GM18502 (cell line): ENCODE measurements at regions not wholly inside any gene's neighbourhood (a gene's known extent, or its start where the extent isn't known, plus 50 kb on each side); places are given as distances from the start of the nearest gene placed in this dataset.

Experiments
- ATAC-seq: cut with Tn5 transposase; IDR thresholded peaks from one replicate; pipeline ENCODE4 v1.9.1; 2021; ENCODE audit warnings: mild to moderate bottlenecking; ENCODE audit not compliant: unreplicated experiment, poor library complexity

GRCh38 chr18:51621113-51621863 lies 423.8 kb upstream of the MEX3C start:
- peak; percentile 63 for ATAC-seq

DNA sequence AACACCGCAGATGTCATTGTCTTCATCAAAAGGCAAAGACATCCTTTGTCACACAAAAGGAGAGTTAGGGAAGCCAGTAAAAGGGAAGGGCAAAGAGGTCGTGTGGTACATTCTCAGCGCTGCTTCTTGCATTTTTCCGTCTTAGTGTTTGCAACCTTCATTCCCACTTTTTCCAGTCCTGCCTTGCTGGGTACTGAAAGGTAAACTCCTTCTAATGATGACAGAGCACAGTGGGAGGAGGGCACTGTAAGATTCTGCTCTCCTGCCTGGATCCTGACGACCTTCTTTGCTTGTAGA lies 424.3 kb upstream of the MEX3C start:
- no peak for ATAC-seq

GRCh38 chr18:51622702-51623101 lies 425.2 kb upstream of the MEX3C start:
- no peak for ATAC-seq

GRCh38 chr18:51623653-51624052 lies 426.2 kb upstream of the MEX3C start:
- ATAC-seq: no peak

- no peak for ATAC-seq
Observed at GRCh38 chr18:51630706-51631105, 433.2 kb upstream of the MEX3C start.

- ATAC-seq: no peak
Observed at GRCh38 chr18:51637881-51638280, 440.4 kb upstream of the MEX3C start.

GRCh38 chr18:51639541-51639940 lies 442.1 kb upstream of the MEX3C start:
- no peak for ATAC-seq

- ATAC-seq: no peak
Observed at GRCh38 chr18:51643483-51643882, 446.0 kb upstream of the MEX3C start.

DNA sequence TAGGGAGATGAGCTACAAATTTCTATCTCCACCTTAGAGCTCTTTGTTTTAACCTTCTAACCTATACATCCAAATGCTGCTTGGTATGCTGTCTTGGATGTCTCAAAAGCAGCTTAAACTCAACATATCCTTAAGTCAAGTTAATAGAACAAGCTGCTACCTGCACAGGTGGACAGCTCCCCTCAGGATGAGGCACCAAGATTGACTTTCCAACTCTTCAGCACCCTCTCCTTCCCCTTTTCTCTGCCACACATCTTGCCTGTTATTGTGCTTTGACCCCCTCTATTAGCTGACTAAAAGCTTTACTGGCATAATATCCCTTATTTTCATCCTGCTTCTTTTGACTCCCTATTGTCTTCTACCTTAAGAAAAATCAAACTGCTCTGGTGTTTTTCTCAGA lies 448.1 kb upstream of the MEX3C start:
- ATAC-seq: no peak

DNA sequence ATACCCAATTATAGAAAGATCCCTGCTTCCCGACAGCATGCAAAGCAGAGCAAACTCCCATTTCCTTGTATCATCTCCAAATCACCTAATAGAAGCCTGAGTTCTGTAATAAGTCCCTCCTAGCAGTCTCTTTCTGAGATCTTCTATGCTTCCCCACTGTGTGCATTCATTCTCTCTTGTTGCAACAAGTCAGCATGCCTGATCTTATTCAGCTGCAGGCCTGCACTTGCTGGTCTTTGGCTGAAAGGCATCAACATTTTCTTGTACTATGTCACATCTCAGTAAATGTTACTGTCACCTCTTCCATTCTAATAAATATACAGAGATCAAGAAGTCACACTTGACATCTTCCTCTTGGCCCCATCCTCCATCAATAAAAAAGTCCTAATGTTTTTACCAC lies 449.9 kb upstream of the MEX3C start:
- ATAC-seq: no peak

- no peak for ATAC-seq
Observed at GRCh38 chr18:51647942-51648341, 450.5 kb upstream of the MEX3C start.

DNA sequence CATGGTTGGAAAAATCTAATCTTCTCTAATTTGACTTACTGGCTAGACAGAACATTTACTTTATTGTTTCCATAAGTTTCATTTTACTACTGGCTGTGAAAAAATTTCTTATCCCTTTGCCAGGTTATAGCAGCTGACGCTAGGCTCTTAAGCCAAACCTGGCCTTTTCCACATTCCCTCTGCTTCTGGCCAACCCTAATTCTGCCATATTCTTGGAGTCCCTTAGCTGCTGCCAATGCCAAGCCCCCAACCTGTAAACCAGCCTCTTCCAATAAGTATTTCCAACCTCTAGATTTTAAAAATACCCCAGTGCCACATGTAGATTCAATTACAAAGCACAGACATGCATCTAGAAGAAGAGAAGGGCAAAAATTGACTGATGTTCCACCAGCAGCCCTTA lies 452.3 kb upstream of the MEX3C start:
- ATAC-seq: no peak

DNA sequence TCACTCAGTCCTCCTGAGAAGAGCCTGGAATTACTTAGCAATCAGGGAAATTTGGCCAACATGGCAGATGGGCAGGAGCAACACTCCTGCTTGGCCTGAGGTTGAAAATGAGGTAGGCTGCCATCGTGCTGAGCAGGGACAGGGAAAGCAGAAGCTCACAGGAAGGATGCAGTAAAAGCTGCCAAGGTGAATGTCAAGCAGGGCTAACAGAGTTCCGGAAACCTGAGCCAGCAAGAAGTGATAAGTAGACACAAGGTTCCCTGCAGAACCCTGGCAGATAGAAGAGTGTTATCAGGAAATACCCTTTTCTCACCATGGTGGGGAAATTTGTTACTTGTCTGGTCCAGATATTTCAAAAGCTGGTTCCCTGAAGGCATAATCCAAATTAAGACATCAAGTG lies 454.3 kb upstream of the MEX3C start:
- ATAC-seq: no peak

GRCh38 chr18:51653507-51654213 lies 456.2 kb upstream of the MEX3C start:
- no peak for ATAC-seq

DNA sequence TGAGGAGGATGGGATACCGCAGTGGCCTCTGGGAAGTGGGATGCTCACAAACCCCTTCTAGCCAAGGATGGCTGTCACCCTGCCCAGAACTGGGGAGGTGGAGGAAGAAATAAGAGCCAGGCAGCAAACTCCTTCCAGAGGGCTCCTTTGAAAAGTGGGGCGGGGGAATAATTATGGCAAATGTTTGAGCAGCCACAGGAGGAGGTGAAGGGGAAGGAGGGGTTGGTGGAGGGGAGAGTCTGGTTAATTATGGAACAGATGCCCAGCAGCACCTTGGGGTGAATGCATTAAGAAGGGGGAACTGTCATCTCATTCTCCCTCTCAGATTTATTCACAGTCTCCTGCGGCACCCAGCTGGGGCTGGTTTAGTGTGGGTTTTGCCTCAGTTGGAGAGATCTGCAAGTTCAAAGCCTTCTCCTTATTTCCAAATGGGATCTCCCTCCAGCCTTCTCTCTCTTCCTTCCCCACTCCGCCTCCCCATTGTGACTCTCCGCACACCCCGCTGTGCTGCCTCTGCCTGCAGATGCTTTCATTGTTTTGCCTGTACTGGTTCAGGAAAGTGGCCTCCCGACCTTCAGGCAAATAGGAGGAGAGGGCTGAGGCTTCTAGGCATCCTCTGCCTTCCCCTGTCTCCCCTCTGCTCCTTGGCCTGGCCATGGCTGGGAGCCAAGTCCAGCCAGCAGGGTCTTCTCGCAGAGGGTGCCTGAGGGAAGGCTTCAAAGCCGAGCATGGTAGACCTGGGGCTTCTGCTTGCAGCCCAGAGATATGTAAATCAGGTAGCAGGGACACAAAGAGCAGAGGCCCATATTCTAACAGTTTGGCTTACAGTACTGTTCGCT lies 457.2 kb upstream of the MEX3C start:
- ATAC-seq: peak; percentile 85

DNA sequence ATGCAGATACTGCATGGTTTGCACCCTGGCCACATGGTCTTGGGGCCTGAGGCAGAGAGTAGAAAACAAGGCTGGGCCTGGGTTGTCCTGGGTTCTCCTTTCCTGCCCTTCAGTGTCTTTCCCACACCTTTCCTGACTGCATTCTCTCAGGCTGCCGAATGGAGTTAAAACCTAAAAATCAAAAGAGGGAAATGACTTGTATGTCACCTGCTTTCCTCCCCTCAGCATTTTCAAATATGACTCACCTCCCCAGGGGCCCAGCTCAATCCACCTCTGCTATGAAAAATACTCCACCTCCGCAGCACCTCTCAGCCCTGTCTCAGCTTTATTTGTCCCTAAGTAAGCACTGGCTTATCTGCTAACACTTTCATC lies 457.8 kb upstream of the MEX3C start:
- peak; percentile 93 for ATAC-seq

- ATAC-seq: no peak
Observed at GRCh38 chr18:51656249-51656648, 458.8 kb upstream of the MEX3C start.

DNA sequence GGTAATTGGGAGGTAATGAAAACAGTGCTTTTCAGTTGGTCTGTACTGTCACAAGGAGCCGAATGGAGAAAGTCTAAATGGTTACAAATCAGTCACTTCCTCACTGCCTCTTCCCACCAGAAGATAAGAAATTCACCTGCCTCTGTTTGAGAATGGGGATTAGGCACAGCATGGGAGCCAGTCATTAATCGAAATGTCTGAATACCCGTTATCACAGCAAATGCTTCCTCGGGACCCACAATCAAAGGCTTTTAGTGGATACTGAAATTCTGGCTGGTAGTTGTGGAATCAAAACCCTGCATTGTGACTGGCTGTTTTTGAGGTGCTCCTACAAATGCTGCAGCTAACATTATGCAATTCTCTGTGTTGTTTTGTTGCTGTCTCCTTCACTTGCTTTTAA lies 461.0 kb upstream of the MEX3C start:
- ATAC-seq: no peak

- no peak for ATAC-seq
Observed at GRCh38 chr18:51659781-51660180, 462.3 kb upstream of the MEX3C start.

- ATAC-seq: no peak
Observed at GRCh38 chr18:51660188-51660715, 462.8 kb upstream of the MEX3C start.

DNA sequence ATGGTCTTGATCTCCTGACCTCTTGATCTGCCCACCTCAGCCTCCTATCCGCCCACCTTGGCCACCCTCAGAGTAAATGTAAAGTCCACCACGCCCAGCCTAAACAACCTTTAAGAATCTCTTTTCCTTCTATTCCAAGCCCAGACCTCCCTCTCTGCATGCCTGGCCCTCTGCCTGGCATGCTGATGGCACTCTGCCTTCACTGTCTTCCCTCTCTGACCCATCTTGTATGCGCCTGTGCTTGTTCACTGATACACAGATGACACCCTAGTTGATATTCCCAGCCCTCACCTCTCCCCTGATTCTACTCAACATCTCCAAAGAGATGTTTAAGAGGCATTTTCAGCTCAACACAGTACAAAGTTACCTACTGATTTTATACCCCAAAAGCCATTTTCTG lies 466.8 kb upstream of the MEX3C start:
- ATAC-seq: no peak
